Fibroblast of lung (primary cell): ENCODE measurements at regions not wholly inside any gene's neighbourhood (a gene's known extent, or its start where the extent isn't known, plus 50 kb on each side); places are given as distances from the start of the nearest gene placed in this dataset.

ENCODE experiments used
- CTCF ChIP-seq, 2 donors: IDR thresholded peaks in 1 of 2; conservative IDR thresholded peaks in 1 of 2; 1 replicate in 1 of 2; 2 replicates in 1 of 2; pipeline ENCODE4 v1.5.1; 2011 to 2012; ENCODE audit warnings: low read length in 2 of 2, control low read depth in 1 of 2, inconsistent platforms in 1 of 2, low read depth in 1 of 2, mild to moderate bottlenecking in 1 of 2
- EZH2 ChIP-seq: IDR thresholded peaks from 2 replicates; pipeline ENCODE4 v1.5.1; 2012; ENCODE audit warnings: low read length, control low read depth, mild to moderate bottlenecking; ENCODE audit errors: missing control alignments

DNA sequence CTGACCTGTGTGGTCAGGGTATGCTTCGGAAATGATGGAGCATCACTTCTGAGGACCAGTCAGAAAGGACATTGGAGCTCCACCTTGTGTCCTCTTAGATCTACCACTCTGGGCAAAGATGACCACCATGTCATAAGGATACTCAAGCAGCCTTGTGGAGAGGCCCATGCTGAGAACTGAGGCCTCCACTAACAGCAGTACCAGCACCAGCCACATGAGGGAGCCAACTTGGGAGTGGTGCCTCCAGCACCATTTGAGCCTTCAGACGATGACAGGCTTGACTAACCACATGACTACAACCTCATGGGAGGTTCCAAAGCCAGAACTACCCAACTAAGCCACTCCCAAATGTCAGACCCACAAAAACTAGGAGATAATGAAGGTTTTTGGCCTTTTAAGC is 116.0 kb downstream of the NPTX2 start:
- TF ChIP-seq EZH2 (no peak), CTCF (conservative IDR thresholded peaks at IDR 0.05 in 1 of 2, IDR thresholded peaks at IDR 0.05 in 1 of 2; ENCODE audit: low read depth in 1 of 2, low read length in 2 of 2) (peak; percentile 16 to 33)
